GM21576 (cell line): ENCODE measurements at regions not wholly inside any gene's neighbourhood (a gene's known extent, or its start where the extent isn't known, plus 50 kb on each side); places are given as distances from the start of the nearest gene placed in this dataset.

Experiments
- ATAC-seq: cut with Tn5 transposase; IDR thresholded peaks from one replicate; pipeline ENCODE4 v1.9.1; 2021; ENCODE audit warnings: mild to moderate bottlenecking, moderate library complexity; ENCODE audit not compliant: unreplicated experiment

- no peak for ATAC-seq
Measured at GRCh38 chr7:153005750-153006435, 246.3 kb downstream of the ACTR3B start.

DNA sequence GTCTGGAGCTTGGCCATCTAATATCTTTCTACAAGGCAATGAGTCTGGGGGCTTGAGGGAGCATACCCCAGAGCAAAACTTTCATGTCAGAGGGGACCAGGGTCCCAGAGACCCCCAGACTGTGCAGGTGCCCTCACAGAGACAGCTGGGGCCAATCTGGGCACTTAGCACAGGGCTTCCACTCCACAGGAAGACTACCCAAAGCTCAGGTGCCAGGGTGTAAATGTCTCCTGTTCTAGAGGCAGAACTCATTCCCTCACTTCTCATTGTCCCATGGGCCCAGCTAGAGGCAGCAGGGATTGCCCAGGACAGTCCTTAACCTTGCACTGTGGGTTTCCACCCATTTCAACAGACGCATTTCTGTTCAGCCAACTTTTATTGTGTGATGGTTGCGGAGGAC lies 246.9 kb downstream of the ACTR3B start:
- ATAC-seq = no peak

- no peak for ATAC-seq
Measured at GRCh38 chr7:153006911-153007310, 247.4 kb downstream of the ACTR3B start.

- ATAC-seq = no peak
Measured at GRCh38 chr7:153010416-153010815, 250.9 kb downstream of the ACTR3B start.

DNA sequence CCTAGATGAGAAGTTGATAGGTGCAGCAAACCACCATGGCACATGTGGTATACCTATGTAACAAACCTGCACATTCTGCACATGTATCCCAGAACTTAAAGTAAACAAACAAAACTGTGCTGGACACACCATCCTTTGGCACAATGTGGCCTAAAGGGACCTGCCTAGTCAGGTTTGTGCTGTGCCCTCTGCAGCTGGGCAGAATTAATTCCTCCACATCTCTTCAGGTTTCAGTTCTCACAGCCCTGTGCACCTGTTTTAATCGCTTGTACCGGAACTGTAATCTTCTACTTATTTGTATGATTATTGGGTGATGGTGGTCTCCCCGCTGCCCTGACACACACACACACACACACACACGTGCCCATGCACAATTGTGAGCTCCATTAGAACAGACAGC lies 252.7 kb downstream of the ACTR3B start:
- no peak for ATAC-seq

DNA sequence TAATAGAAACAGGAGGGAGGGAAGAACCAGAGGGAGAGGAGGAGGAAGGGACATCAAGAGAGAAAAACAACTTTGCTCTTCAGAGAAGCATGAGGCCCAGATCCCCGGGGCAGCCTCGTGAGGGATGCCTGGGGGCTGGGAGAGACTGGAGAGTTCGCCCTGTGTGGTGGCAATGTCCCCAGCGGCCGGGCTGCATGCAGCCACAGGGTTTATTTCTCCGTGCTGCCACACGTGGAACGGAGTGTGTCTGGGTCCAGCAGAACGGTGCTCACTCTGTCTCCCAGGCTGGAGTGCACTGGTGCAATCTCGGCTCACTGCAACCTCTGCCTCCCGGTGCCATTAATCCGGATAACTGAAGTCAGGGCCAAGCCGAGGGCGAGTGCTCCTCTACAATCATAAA lies 257.7 kb downstream of the ACTR3B start:
- ATAC-seq = no peak

GRCh38 chr7:153021542-153021941 lies 262.0 kb downstream of the ACTR3B start:
- no peak for ATAC-seq

DNA sequence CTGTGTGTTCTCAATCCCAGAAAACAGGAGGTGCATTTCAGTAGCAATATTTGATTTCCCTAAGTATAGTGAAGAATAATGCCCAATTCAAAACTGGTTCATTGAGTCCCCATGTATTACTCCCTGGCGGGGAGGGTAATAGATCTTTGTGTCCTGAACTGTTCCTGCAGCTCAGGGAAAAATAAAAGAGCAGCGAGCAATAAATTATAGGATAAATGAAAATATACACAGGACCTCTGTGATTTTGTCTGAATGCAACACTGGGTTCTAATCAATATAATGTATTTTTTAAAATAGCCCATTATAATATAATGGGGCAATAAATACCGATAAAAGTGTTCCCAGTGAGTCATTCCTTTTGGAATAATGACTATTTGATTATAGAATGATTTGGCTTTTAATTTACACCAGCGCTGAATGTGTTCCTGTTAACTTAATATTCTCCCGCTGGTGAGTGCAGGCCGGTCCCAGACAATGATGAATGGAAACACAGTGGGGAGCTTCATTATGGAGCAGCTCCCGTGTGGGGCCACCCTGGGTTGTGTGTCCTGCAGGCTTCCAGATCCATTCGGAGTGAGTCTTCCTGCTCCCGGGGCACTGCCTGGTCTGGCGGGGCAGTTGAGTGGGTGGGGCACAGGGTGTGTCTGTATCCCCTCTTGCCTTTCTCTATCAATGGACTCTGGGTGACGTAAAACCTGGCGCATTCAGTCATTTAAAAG lies 263.1 kb downstream of the ACTR3B start:
- no peak for ATAC-seq

DNA sequence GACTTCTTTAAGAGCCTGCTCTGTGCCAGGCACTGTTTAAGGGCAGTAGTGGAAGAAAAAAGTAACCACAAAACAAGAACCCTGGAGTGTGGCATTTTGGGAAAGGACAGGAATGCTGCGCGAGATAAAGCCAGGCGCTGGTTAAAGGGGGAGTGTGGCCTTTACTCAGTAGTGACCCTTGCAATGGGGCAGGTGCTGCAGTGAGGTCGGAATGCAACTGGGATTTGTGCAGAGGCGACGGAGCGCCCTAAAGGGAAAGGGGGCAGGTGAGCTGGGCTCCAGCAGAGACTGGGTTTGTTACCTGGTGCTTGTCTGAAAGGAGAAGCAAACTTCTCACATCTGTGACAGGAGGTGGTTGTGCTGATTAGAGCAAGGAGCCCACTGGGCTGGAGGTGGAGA lies 263.6 kb downstream of the ACTR3B start:
- ATAC-seq = no peak

GRCh38 chr7:153027210-153027609 lies 267.7 kb downstream of the ACTR3B start:
- ATAC-seq = no peak

DNA sequence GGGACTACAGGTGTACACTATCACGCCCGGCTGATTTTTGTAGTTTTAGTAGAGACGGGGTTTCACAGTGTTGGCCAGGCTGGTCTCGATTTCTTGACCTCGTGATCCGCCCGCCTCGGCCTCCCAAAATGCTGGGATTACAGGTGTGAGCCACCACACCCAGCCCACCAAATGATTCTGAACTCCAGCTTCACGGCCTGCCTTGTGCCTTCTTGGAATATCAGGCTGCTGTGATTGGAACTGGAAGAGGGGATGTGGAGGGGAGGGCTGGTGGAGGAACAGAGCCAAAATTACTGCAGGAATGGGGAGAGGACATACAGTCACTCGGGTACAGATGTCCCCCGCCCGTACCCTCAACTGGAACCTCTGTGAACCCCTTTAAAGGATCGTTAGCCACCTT lies 268.4 kb downstream of the ACTR3B start:
- no peak for ATAC-seq

GRCh38 chr7:153030976-153031375 lies 271.4 kb downstream of the ACTR3B start:
- no peak for ATAC-seq

- no peak for ATAC-seq
Measured at GRCh38 chr7:153034791-153035190, 275.2 kb downstream of the ACTR3B start.

DNA sequence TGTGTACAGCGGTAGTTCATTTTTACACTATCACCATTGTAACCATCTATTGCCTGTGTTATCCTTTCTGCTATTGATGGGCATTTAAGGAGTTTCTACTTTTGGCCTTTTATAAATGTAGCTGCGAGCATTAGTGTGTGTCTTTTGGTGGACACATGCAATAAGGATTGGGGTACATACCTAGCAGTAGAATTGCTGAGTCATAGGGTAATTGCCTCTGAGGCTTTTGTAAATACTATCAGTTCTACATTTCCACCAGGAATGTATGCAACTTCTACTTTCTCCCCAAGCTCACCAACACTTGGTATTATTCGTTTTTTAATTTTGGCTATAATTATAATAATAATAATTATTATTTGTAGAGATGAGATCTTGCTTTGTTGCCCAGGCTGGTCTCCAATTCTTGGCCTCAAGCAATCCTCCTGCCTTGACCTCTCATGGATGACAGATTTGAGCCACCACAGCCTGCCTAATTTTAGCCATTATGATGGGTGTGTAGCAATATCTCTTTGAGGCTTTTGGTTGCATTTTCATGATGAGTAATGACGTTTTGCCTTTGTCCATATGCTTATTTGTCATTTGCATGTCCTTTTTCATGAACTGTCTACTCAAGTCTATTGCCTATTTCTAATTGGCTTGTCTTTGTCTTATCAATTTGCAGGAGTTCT lies 277.0 kb downstream of the ACTR3B start:
- no peak for ATAC-seq

GRCh38 chr7:153043440-153043839 lies 283.9 kb downstream of the ACTR3B start:
- no peak for ATAC-seq

- ATAC-seq = no peak
Measured at GRCh38 chr7:153044981-153045380, 285.4 kb downstream of the ACTR3B start.

GRCh38 chr7:153047079-153047959 lies 287.8 kb downstream of the ACTR3B start:
- ATAC-seq = no peak

- no peak for ATAC-seq
Measured at GRCh38 chr7:153052206-153052605, 292.7 kb downstream of the ACTR3B start.

DNA sequence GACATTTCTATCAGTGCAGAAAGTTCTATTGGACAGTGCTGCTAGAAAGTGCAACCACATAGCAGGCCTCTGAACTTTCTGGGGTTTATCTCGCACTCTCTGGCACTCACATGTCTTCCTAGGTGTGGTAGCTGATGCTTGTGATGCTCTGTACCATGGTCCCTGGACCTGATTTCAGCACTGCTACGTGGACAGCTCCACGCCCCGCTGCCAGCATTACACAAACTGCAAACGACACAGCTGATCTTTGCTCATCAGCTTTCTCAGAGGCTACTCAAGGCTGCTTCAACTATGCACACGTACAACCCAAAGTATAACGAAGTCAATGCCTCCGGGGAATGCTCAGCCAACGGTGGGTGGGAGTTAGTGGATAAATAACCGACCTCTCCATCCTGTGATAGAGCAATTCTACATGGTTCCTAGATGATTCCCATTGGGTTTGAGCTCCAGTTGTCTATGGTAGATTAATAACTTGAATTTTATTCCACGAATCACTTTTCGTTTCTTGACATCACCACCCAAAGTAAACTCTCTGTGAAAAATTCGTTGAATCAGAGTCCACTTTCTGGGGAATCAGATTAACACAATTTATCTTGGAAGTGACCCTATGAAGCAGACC lies 302.5 kb downstream of the ACTR3B start:
- no peak for ATAC-seq

DNA sequence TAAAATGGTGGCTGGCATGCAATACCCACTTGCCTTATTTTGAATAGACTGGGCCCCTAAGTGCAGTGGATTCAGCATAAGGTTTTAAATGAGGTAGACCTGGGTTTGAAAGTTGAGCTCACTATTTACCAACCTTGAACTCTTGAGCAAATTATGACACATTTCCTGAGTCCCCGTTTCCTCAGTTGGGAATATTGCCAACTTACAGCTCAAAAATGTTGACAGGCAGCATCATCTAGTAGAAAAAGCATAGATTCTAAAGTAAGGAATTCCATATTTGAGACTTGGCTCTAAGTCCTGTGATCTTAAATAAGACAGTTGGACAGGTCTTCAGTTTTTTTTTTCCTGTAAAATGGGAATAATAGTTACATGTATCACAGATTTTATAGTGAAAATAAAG lies 305.5 kb downstream of the ACTR3B start:
- ATAC-seq = no peak

- ATAC-seq = no peak
Measured at GRCh38 chr7:153066711-153067110, 307.2 kb downstream of the ACTR3B start.
